GM19239 (cell line): ENCODE measurements at regions not wholly inside any gene's neighbourhood (a gene's known extent, or its start where the extent isn't known, plus 50 kb on each side); places are given as distances from the start of the nearest gene placed in this dataset.
"Not testable (repeated sequence)": the region's sequence is repeated elsewhere in the genome, so short reads cannot be mapped to it uniquely, and the experiment has no call there.

Experiments used
- DNase-seq: peaks from one replicate; pipeline ENCODE4 v3.0.0; 2011; ENCODE audit warnings: low spot score; ENCODE audit not compliant: insufficient read length
- FAIRE-seq: peaks from 2 replicates; lab custom pipeline; 2011; peaks lifted over from hg19 to GRCh38; lab: Jason Lieb, UNC

GRCh38 chr20:12823734-12824133 is 185.0 kb upstream of the SPTLC3 start:
- no peak for DNase-seq
- no peak for FAIRE-seq

- DNase-seq (no peak), FAIRE-seq (no peak)
These were observed 184.2 kb upstream of the SPTLC3 start for GRCh38 chr20:12824328-12825225.

- no peak for FAIRE-seq
- DNase-seq = no peak
These were observed 183.6 kb upstream of the SPTLC3 start for GRCh38 chr20:12825226-12825595.

- no peak for DNase-seq
These were observed 180.9 kb upstream of the SPTLC3 start for GRCh38 chr20:12827816-12828385.

GRCh38 chr20:12829170-12829569 is 179.6 kb upstream of the SPTLC3 start:
- DNase-seq = no peak
- FAIRE-seq = no peak

More at GRCh38 chr20:12827816-12828385, 180.9 kb upstream of the SPTLC3 start:
- no peak for FAIRE-seq

- FAIRE-seq (no peak), DNase-seq (no peak)
These were observed 174.9 kb upstream of the SPTLC3 start for GRCh38 chr20:12833861-12834260.

GRCh38 chr20:12835999-12836398 is 172.8 kb upstream of the SPTLC3 start:
- DNase-seq (no peak), FAIRE-seq (no peak)

- DNase-seq (no peak), FAIRE-seq (no peak)
These were observed 171.1 kb upstream of the SPTLC3 start for GRCh38 chr20:12837646-12838045.

- DNase-seq (no peak), FAIRE-seq (no peak)
These were observed 170.4 kb upstream of the SPTLC3 start for GRCh38 chr20:12838261-12838866.

GRCh38 chr20:12847872-12848271 is 160.9 kb upstream of the SPTLC3 start:
- DNase-seq = no peak
- no peak for FAIRE-seq

GRCh38 chr20:12849225-12849910 is 159.4 kb upstream of the SPTLC3 start:
- no peak for FAIRE-seq
- DNase-seq = no peak

- not testable (repeated sequence) for FAIRE-seq, DNase-seq
These were observed 151.1 kb upstream of the SPTLC3 start for GRCh38 chr20:12857643-12858042.

- no peak for DNase-seq
- FAIRE-seq = no peak
These were observed 148.0 kb upstream of the SPTLC3 start for GRCh38 chr20:12860619-12861247.

- no peak for FAIRE-seq
- DNase-seq = no peak
These were observed 139.1 kb upstream of the SPTLC3 start for GRCh38 chr20:12869669-12870068.

- FAIRE-seq (no peak), DNase-seq (no peak)
These were observed 138.2 kb upstream of the SPTLC3 start for GRCh38 chr20:12870588-12870987.

- DNase-seq = no peak
- FAIRE-seq = no peak
These were observed 133.8 kb upstream of the SPTLC3 start for GRCh38 chr20:12874933-12875332.

GRCh38 chr20:12875510-12875909 is 133.3 kb upstream of the SPTLC3 start:
- no peak for DNase-seq
- no peak for FAIRE-seq

- FAIRE-seq = no peak
- DNase-seq = no peak
These were observed 125.8 kb upstream of the SPTLC3 start for GRCh38 chr20:12882832-12883506.

GRCh38 chr20:12883507-12883885 is 125.3 kb upstream of the SPTLC3 start:
- no peak for DNase-seq
- FAIRE-seq = no peak
